ENCODE measurements at regions not wholly inside any gene's neighbourhood (a gene's known extent, or its start where the extent isn't known, plus 50 kb on each side); places are given as distances from the start of the nearest gene placed in this dataset.

- TF ChIP-seq CTCF (IDR thresholded peaks at IDR 0.05) (no peak), POLR2A (IDR thresholded peaks at IDR 0.05) (no peak)
These were observed 951.4 kb downstream of the NR2F1-AS1 start for GRCh38 chr5:92629574-92629973.
